Lung (tissue), 11 donors: ENCODE measurements at regions not wholly inside any gene's neighbourhood (a gene's known extent, or its start where the extent isn't known, plus 50 kb on each side); places are given as distances from the start of the nearest gene placed in this dataset.

ENCODE experiments used
- ATAC-seq: fragments of 200-7000 bp; cut with Tn5 transposase; one replicate; pipeline ENCODE4 v1.9.1; 2020; ENCODE audit warnings: moderate number of reproducible peaks; ENCODE audit not compliant: insufficient read depth, low FRiP score
- DNase-seq, 3 donors: peaks; one replicate each; pipeline ENCODE4 v3.0.0-alpha.2; 2013 to 2017
- H3K27ac ChIP-seq, 2 donors: one replicate each; pipeline ENCODE4 v1.5.1; 2013; ENCODE audit warnings: mild to moderate bottlenecking in 2 of 2, moderate library complexity in 2 of 2, control low read depth in 1 of 2, inconsistent platforms in 1 of 2, low read depth in 1 of 2, low read length in 1 of 2
- H3K27me3 ChIP-seq, 3 donors: one replicate each; pipeline ENCODE4 v1.5.1; 2013; ENCODE audit warnings: low read length in 2 of 3; ENCODE audit not compliant: control insufficient read depth in 3 of 3, insufficient read depth in 3 of 3
- H3K36me3 ChIP-seq, 4 donors: one replicate each; pipeline ENCODE4 v1.5.1; 2013; ENCODE audit warnings: low read length in 4 of 4, mild to moderate bottlenecking in 1 of 4, moderate library complexity in 1 of 4; ENCODE audit not compliant: control insufficient read depth in 4 of 4, insufficient read depth in 4 of 4
- H3K4me1 ChIP-seq, 5 donors: one replicate each; pipeline ENCODE4 v1.5.1; 2013; ENCODE audit warnings: low read length in 5 of 5, mild to moderate bottlenecking in 2 of 5, moderate library complexity in 1 of 5; ENCODE audit not compliant: control insufficient read depth in 5 of 5, insufficient read depth in 5 of 5
- H3K4me3 ChIP-seq: one replicate; pipeline ENCODE4 v1.5.1; 2013; ENCODE audit warnings: mild to moderate bottlenecking, control low read depth, moderate library complexity
- H3K9ac ChIP-seq, 2 donors: one replicate each; pipeline ENCODE4 v1.5.1; 2013; ENCODE audit warnings: low read length in 2 of 2, control low read depth in 1 of 2; ENCODE audit not compliant: insufficient read depth in 1 of 2
- H3K9me3 ChIP-seq, 4 donors: one replicate each; pipeline ENCODE4 v1.5.1; 2013; ENCODE audit warnings: low read length in 3 of 4, mild to moderate bottlenecking in 1 of 4, moderate library complexity in 1 of 4; ENCODE audit not compliant: control insufficient read depth in 4 of 4, insufficient read depth in 3 of 4
- CTCF ChIP-seq: IDR thresholded peaks from 2 replicates; pipeline ENCODE4 v1.5.1; 2012; ENCODE audit warnings: mild to moderate bottlenecking; ENCODE audit errors: control extremely low read depth, extremely low read depth
- WGBS, 2 donors: extraction: QIAGEN DNeasy Blood & Tissue Kit; methylation state at CpG; one replicate each; pipeline ENCODE4 v1.1.7; 2013; 5-methylcytosine and 5-hydroxymethylcytosine counted together
- donor health status: control.
- donor health status: control.
- donor health status: Bipolar disorder and iron deficiency.
- donor health status: healthy.
- donor health status: DM: yes; HTN: yes; CAD: no.

GRCh38 chr6:145139140-145139850 lies 596.0 kb downstream of the EPM2A start:
- ATAC-seq (no peak), DNase-seq (peak; percentile 23 to 70 (median 31))
- Histone ChIP-seq H3K27me3 (no peaks in the 10 kb centered on the region), H3K36me3 (no peaks in the 10 kb centered on the region), H3K4me3 (no peak overlapping the region), H3K9me3 (no peaks in the 10 kb centered on the region), H3K4me1 (peaks cover 0 to 2% (median 0%) of the 10 kb centered on the region in 5 donors), H3K9ac (no peak overlapping the region), H3K27ac (no peak overlapping the region)
- 57 to 60% methylated on average over 7 of the region's 7 CpGs for WGBS, 2 donors
- no peak for TF ChIP-seq CTCF

DNA sequence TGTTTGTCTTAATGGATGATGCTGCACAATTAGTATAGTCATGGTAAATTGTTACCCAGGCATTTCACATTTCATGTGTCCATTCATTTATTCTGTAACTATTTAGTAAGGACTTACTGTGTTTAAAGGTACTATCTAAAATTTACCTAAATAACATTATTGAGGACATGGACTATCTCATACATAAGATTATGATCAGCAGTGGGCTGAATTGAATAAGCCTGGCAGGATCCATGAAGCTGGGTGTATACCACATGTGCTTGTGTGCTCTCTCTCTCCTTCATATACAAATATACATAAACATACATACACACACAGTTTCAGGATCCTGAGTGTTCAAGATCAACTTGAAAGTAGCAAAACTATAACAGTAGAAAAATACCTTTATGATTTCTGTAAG lies 595.4 kb downstream of the EPM2A start:
- Histone ChIP-seq H3K9ac (no peak overlapping the region), H3K4me3 (no peak overlapping the region), H3K27me3 (no peaks in the 10 kb centered on the region), H3K4me1 (peaks cover 0 to 2% (median 0%) of the 10 kb centered on the region in 5 donors), H3K36me3 (no peaks in the 10 kb centered on the region), H3K27ac (no peak overlapping the region), H3K9me3 (no peaks in the 10 kb centered on the region)
- ATAC-seq (no peak), DNase-seq (no peak)
- no peak for TF ChIP-seq CTCF

- Histone ChIP-seq H3K27ac (no peak overlapping the region), H3K4me3 (no peak overlapping the region), H3K27me3 (no peaks in the 10 kb centered on the region), H3K4me1 (peaks cover 0 to 2% (median 0%) of the 10 kb centered on the region in 5 donors), H3K9me3 (no peaks in the 10 kb centered on the region), H3K9ac (no peak overlapping the region), H3K36me3 (no peaks in the 10 kb centered on the region)
- DNase-seq: no peak
- no peak for TF ChIP-seq CTCF
- ATAC-seq: no peak
Measured at GRCh38 chr6:145141572-145141971, 593.7 kb downstream of the EPM2A start.

- ATAC-seq (no peak), DNase-seq (no peak)
- no peak for TF ChIP-seq CTCF
- no peak overlapping the region for H3K9ac ChIP-seq
- no peak overlapping the region for H3K4me3 ChIP-seq
- no peaks in the 10 kb centered on the region for H3K36me3 ChIP-seq
- H3K27me3 ChIP-seq: no peaks in the 10 kb centered on the region
- H3K27ac ChIP-seq: no peak overlapping the region
- WGBS, 2 donors: 96 to 98% methylated on average over 1 of the region's 1 CpG
- peaks cover 0 to 3% (median 0%) of the 10 kb centered on the region in 5 donors for H3K4me1 ChIP-seq
- H3K9me3 ChIP-seq: no peaks in the 10 kb centered on the region
Measured at GRCh38 chr6:145142958-145143357, 592.4 kb downstream of the EPM2A start.
